ENCODE measurements at regions not wholly inside any gene's neighbourhood (a gene's known extent, or its start where the extent isn't known, plus 50 kb on each side); places are given as distances from the start of the nearest gene placed in this dataset.

- TF ChIP-seq CTCF (IDR thresholded peaks at IDR 0.05 in 2 of 3, conservative IDR thresholded peaks at IDR 0.05 in 1 of 3; ENCODE audit: control insufficient read depth in 2 of 3, extremely low read depth in 1 of 3, insufficient read depth in 1 of 3, low read depth in 3 of 3, low read length in 3 of 3) = no peak
- TF ChIP-seq SREBF2 (IDR thresholded peaks at IDR 0.05; ENCODE audit: low read length) = no peak
- TF ChIP-seq RAD21 (IDR thresholded peaks at IDR 0.05; ENCODE audit: insufficient read depth, low read depth, low read length) = no peak
- no peak for TF ChIP-seq IKZF2 (IDR thresholded peaks at IDR 0.05)
- no peak for TF ChIP-seq LARP7 (IDR thresholded peaks at IDR 0.05)
- TF ChIP-seq BCL3 (IDR thresholded peaks at IDR 0.05; ENCODE audit: borderline replicate concordance, insufficient read depth, low read depth, low read length, poor library complexity, severe bottlenecking) = no peak
Measured at GRCh38 chr21:32090956-32091355, 187.9 kb downstream of the MIS18A start (continued).

- no peak overlapping the region for H2AFZ ChIP-seq (ENCODE audit: control insufficient read depth, low read depth, low read length)
- no peak for DNase-seq (ENCODE audit: low read depth, low spot score)
- no peaks in the 10 kb centered on the region; the same call in 2 of the 3 replicates for H3K9me3 ChIP-seq (replicated peaks; ENCODE audit: control insufficient read depth, insufficient read depth, low read length)
- RAD21 ChIA-PET (ENCODE audit: unreplicated experiment) = no interaction called here
- no peak overlapping the region for H3K27ac ChIP-seq (ENCODE audit: control insufficient read depth, insufficient read depth)
- WGBS (ENCODE audit: insufficient coverage, insufficient replicate concordance, low lambda C conversion rate, missing lambda C conversion rate) = 0% methylated on average over 2 of the region's 2 CpGs
- intact Hi-C loops (cut with micrococcal nuclease; ENCODE audit: unreplicated experiment) = no loop called here
- CTCF ChIA-PET = no interaction called here
- H3K4me3 ChIP-seq = no peak overlapping the region
- POLR2A ChIA-PET = no interaction called here
- no peak for ATAC-seq
- no TSS peak for BruUV-seq (replicated peaks)
- no peaks in the 10 kb centered on the region for H4K20me1 ChIP-seq (ENCODE audit: control insufficient read depth, insufficient read depth)
- no peaks in the 10 kb centered on the region for H3K79me2 ChIP-seq (ENCODE audit: control insufficient read depth, insufficient read depth, low read length)
- no peaks in the 10 kb centered on the region for H3K27me3 ChIP-seq (replicated peaks in 1 of 2; ENCODE audit: control insufficient read depth in 2 of 2, insufficient read depth in 2 of 2, low read length in 1 of 2)
- no peak for FAIRE-seq
- H3K9ac ChIP-seq (ENCODE audit: control insufficient read depth, insufficient read depth, low read length) = no peak overlapping the region
- no peaks in the 10 kb centered on the region for H3K4me1 ChIP-seq (ENCODE audit: control insufficient read depth, insufficient read depth, low read length)
- in situ Hi-C loops (cut with MboI) = no loop called here
- H3K4me2 ChIP-seq (ENCODE audit: control insufficient read depth, insufficient read depth) = no peak overlapping the region
- SMC1A ChIA-PET (ENCODE audit: uncharacterized antibody, unreplicated experiment) = no interaction called here
- no peaks in the 10 kb centered on the region for H3K36me3 ChIP-seq (ENCODE audit: control insufficient read depth in 2 of 2, insufficient read depth in 2 of 2, low read length in 1 of 2)
- no peak for TF ChIP-seq SPI1 (IDR thresholded peaks at IDR 0.05; ENCODE audit: borderline replicate concordance, insufficient read depth, low read depth, low read length)
- no peak for TF ChIP-seq ZBTB40 (IDR thresholded peaks at IDR 0.05; ENCODE audit: borderline replicate concordance)
- no peak for TF ChIP-seq LARP7 (IDR thresholded peaks at IDR 0.05)
- TF ChIP-seq IRF4 (IDR thresholded peaks at IDR 0.05; ENCODE audit: low read depth, low read length) = no peak
- no peak for TF ChIP-seq BCL3 (IDR thresholded peaks at IDR 0.05; ENCODE audit: borderline replicate concordance, insufficient read depth, low read depth, low read length, poor library complexity, severe bottlenecking)
- no peak for TF ChIP-seq RAD21 (IDR thresholded peaks at IDR 0.05; ENCODE audit: insufficient read depth, low read depth, low read length)
- TF ChIP-seq PBX3 (IDR thresholded peaks at IDR 0.05; ENCODE audit: insufficient replicate concordance, low read depth, low read length) = no peak
Measured at GRCh38 chr21:32089766-32090165, 189.1 kb downstream of the MIS18A start.
